SK-N-SH (cell line): ENCODE measurements at regions not wholly inside any gene's neighbourhood (a gene's known extent, or its start where the extent isn't known, plus 50 kb on each side); places are given as distances from the start of the nearest gene placed in this dataset.

Experiments
- CTCF ChIA-PET: fragments of 300-600, 350-600 bp; formaldehyde crosslinking; extraction: SDS; loops from one replicate; lab custom pipeline; 2021; lab: Yijun Ruan, JAX
- POLR2A ChIA-PET: fragments of 350-600 bp; sonication (Branson Sonifier 250); formaldehyde crosslinking; extraction: SDS; loops from one replicate; lab custom pipeline; 2020; ENCODE audit warnings: antibody characterized with exemption, inconsistent platforms; lab: Yijun Ruan, JAX
- DNase-seq: peaks from one replicate; pipeline ENCODE4 v3.0.0; 2012
- H2AFZ ChIP-seq: fragments of 200-600 bp; sonication (generic); 2 replicates; pipeline ENCODE4 v1.8.1; 2016; ENCODE audit warnings: antibody characterized with exemption, mild to moderate bottlenecking, low read depth
- H3F3A ChIP-seq: fragments of 200-600 bp; sonication (generic); replicated peaks from 2 replicates; pipeline ENCODE3; 2016; ENCODE audit warnings: antibody characterized with exemption, mild to moderate bottlenecking; ENCODE audit not compliant: insufficient read depth
- H3K27ac ChIP-seq, 2 experiments: fragments of 200-500 bp in 1 of 2; fragments of 200-600 bp in 1 of 2; sonication (Bioruptor generic) in 1 of 2; sonication (generic), shearing (Covaris generic) in 1 of 2; 2 replicates each; pipeline versions ENCODE4 v1.5.1 to v1.6.1; 2014 to 2016; ENCODE audit warnings: low read depth in 2 of 2, inconsistent platforms in 1 of 2, low read length in 1 of 2, mild to moderate bottlenecking in 1 of 2, mixed read lengths in 1 of 2
- H3K27me3 ChIP-seq: fragments of 200-600 bp; sonication (generic), shearing (Covaris generic); 2 replicates; pipeline ENCODE4 v1.6.1; 2016; ENCODE audit warnings: mixed run types; ENCODE audit not compliant: insufficient read depth
- H3K36me3 ChIP-seq, 2 experiments: fragments of 200-500 bp in 1 of 2; fragments of 200-600 bp in 1 of 2; sonication (Bioruptor generic) in 1 of 2; sonication (generic) in 1 of 2; replicated peaks in 1 of 2; 2 replicates each; pipeline versions ENCODE3 to v1.5.1; 2014 to 2016; ENCODE audit warnings: low read length in 1 of 2, mild to moderate bottlenecking in 1 of 2; ENCODE audit not compliant: insufficient read depth in 2 of 2, control insufficient read depth in 1 of 2
- H3K4me1 ChIP-seq, 2 experiments: fragments of 200-500 bp in 1 of 2; fragments of 200-600 bp in 1 of 2; sonication (Bioruptor generic) in 1 of 2; sonication (generic), shearing (Covaris generic) in 1 of 2; 2 replicates each; pipeline versions ENCODE4 v1.5.1 to v1.6.1; 2014 to 2016; ENCODE audit warnings: low read depth in 1 of 2, low read length in 1 of 2, mixed run types in 1 of 2; ENCODE audit not compliant: insufficient read depth in 2 of 2, control insufficient read depth in 1 of 2
- H3K4me2 ChIP-seq: fragments of 200-600 bp; sonication (generic), shearing (Covaris generic); 2 replicates; pipeline ENCODE4 v1.6.1; 2017; ENCODE audit warnings: mixed run types
- H3K4me3 ChIP-seq, 2 experiments: fragments of 200-500 bp in 1 of 2; fragments of 200-600 bp in 1 of 2; sonication (Bioruptor generic) in 1 of 2; sonication (generic), shearing (Covaris generic) in 1 of 2; 2 replicates each; pipeline versions ENCODE4 v1.5.1 to v1.8.1; 2014 to 2016; ENCODE audit warnings: low read depth in 2 of 2, inconsistent platforms in 1 of 2, low read length in 1 of 2, mild to moderate bottlenecking in 1 of 2, mixed read lengths in 1 of 2, moderate library complexity in 1 of 2
- H3K79me2 ChIP-seq: fragments of 200-600 bp; sonication (generic); 2 replicates; pipeline ENCODE4 v1.8.1; 2017; ENCODE audit warnings: mild to moderate bottlenecking; ENCODE audit not compliant: insufficient read depth
- H3K9ac ChIP-seq: fragments of 200-600 bp; sonication (generic); 2 replicates; pipeline ENCODE4 v1.6.1; 2017; ENCODE audit warnings: mixed run types
- H3K9me2 ChIP-seq: fragments of 200-600 bp; sonication (generic); 2 replicates; pipeline ENCODE4 v1.6.1; 2017; ENCODE audit warnings: mixed run types
- H3K9me3 ChIP-seq: fragments of 200-600 bp; sonication (generic); 2 replicates; pipeline ENCODE4 v1.6.1; 2017; ENCODE audit warnings: mixed run types, mild to moderate bottlenecking, moderate library complexity
- H4K20me1 ChIP-seq: fragments of 200-600 bp; sonication (generic); 2 replicates; pipeline ENCODE4 v1.6.1; 2017; ENCODE audit warnings: mild to moderate bottlenecking, mixed run types; ENCODE audit not compliant: insufficient read depth
- FOSL2 ChIP-seq: IDR thresholded peaks from 2 replicates; pipeline ENCODE4 v1.4.0; 2012; ENCODE audit warnings: low read depth, mild to moderate bottlenecking, moderate library complexity, borderline replicate concordance
- FOXJ3 ChIP-seq: sonication (generic); formaldehyde crosslinking; IDR thresholded peaks from 2 replicates; pipeline ENCODE4 v1.5.1; 2020; ENCODE audit warnings: mild to moderate bottlenecking, missing genetic modification reagents
- GATA2 ChIP-seq: sonication (generic); formaldehyde crosslinking; IDR thresholded peaks from 2 replicates; pipeline ENCODE4 v1.5.0; 2020; ENCODE audit warnings: mild to moderate bottlenecking, missing genetic modification reagents
- MEF2A ChIP-seq: IDR thresholded peaks from 2 replicates; pipeline ENCODE4 v1.4.0; 2012; ENCODE audit warnings: low read depth, borderline replicate concordance
- PBX3 ChIP-seq: IDR thresholded peaks from 2 replicates; pipeline ENCODE4; 2012
- POLR2AphosphoS5 ChIP-seq: IDR thresholded peaks from 2 replicates; pipeline ENCODE4 v1.6.1; 2012; ENCODE audit warnings: low read depth, low read length
- RAD21 ChIP-seq: IDR thresholded peaks from 2 replicates; pipeline ENCODE4 v1.6.1; 2012; ENCODE audit warnings: mild to moderate bottlenecking, low read length
- REST ChIP-seq: IDR thresholded peaks from 2 replicates; pipeline ENCODE4 v1.6.1; 2012; ENCODE audit warnings: mild to moderate bottlenecking, low read depth, low read length, moderate library complexity
- TCF12 ChIP-seq: IDR thresholded peaks from 2 replicates; pipeline ENCODE4 v1.4.0; 2012
- TEAD4 ChIP-seq: IDR thresholded peaks from 2 replicates; pipeline ENCODE4 v1.4.0; 2012; ENCODE audit warnings: mild to moderate bottlenecking, borderline replicate concordance; ENCODE audit not compliant: insufficient read depth
- USF1 ChIP-seq: IDR thresholded peaks from 2 replicates; pipeline ENCODE4 v1.4.0; 2012; ENCODE audit warnings: low read depth, borderline replicate concordance
- USF2 ChIP-seq: fragments of 150-350 bp; IDR thresholded peaks from 2 replicates; pipeline ENCODE4 v1.6.1; 2017; ENCODE audit warnings: antibody characterized with exemption, low read length, low read depth, borderline replicate concordance
- ZBTB33 ChIP-seq: IDR thresholded peaks from 2 replicates; pipeline ENCODE4 v1.4.0; 2012; ENCODE audit warnings: low read depth, borderline replicate concordance
- WGBS: methylation state at CpG from one replicate; pipeline ENCODE4 v1.1.6; 2017; ENCODE audit warnings: low lambda C conversion rate; 5-methylcytosine and 5-hydroxymethylcytosine counted together

GRCh38 chr13:65032825-65033224 lies 2197.3 kb downstream of the PCDH9 start:
- Histone ChIP-seq H3K9ac (no peak overlapping the region), H3K27ac (no peak overlapping the region), H3K36me3 (no peaks in the 10 kb centered on the region), H3K9me3 (peaks cover 11% of the 10 kb centered on the region; the same call in 1 of the 2 replicates), H3K27me3 (no peaks in the 10 kb centered on the region), H3K79me2 (no peaks in the 10 kb centered on the region), H3K4me2 (no peak overlapping the region), H3F3A (peaks cover 5% of the 10 kb centered on the region), H3K4me1 (no peaks in the 10 kb centered on the region), H3K4me3 (no peak overlapping the region), H4K20me1 (no peaks in the 10 kb centered on the region), H2AFZ (no peak overlapping the region), H3K9me2 (no peaks in the 10 kb centered on the region)
- ChIA-PET POLR2A (no interaction called here), CTCF (interaction anchor here (0.9 kb wide), 1 partner anchor 15 kb away, joined by 3 read pairs; no protein-coding TSS in a partner anchor)
- TF ChIP-seq FOXJ3 (CRISPR knock-in tag) (no peak), RAD21 (no peak), FOSL2 (no peak), TEAD4 (no peak), ZBTB33 (no peak), MEF2A (no peak), REST (no peak), POLR2AphosphoS5 (no peak), USF2 (no peak), PBX3 (no peak), GATA2 (CRISPR knock-in tag) (no peak), TCF12 (no peak), USF1 (no peak)
- no peak for DNase-seq
- 75% methylated on average over 2 of the region's 2 CpGs for WGBS
